ENCODE measurements at regions not wholly inside any gene's neighbourhood (a gene's known extent, or its start where the extent isn't known, plus 50 kb on each side); places are given as distances from the start of the nearest gene placed in this dataset.

DNA sequence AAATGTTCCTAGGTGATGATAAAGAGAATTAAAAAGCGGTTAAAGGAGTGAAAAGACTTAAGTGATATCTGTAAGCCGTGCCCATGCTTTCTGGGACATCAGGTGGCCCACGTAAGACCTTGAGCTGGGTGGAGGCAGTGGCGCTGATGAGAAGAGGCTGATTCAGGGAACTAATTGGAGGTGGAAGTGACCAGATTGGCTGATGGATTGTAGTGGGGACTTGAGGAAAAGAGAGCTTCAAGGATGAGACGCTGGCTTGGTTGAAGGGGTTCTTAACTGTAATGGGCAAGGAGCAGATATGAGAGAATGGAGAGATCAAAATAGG, 69.1 kb upstream of the EP300 start:
- intact Hi-C loops (cut with micrococcal nuclease): loop anchor here (5.0 to 10.0 kb wide), 2 partner anchors 69 to 98 kb away; partner anchors contain the start of gene EP300
- peak in 1 of 2 donors; percentile 14 for DNase-seq

DNA sequence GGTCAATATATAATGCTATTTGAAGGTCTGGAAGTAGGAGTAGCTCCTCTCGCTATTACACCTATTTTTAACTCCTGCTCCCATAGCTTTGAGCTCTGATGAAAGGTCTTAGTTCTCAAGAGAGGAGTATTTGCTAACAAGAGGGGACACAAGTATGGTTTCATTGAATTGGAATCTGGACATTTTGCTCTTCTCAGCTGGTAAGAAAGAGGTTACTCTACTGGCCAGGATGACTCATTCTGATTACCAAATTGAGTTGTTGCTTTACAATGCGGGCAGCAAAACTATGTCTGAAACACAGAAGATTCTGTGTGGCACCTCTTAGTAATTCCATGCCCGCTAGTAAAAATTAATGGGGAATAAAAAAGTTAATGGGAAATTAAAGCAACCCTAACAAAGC, 63.6 kb upstream of the EP300 start:
- no peak overlapping the region for H3K4me3 Mint-ChIP-seq
- no peak overlapping the region for H3K4me3 ChIP-seq (ENCODE audit: low read length)
- intact Hi-C loops (cut with micrococcal nuclease): loop anchor here (10.0 kb wide), 1 partner anchor 104 kb away; no protein-coding TSS in a partner anchor
- H3K9me3 ChIP-seq (ENCODE audit: control insufficient read depth, insufficient read depth, low read length): no peaks in the 10 kb centered on the region
- H3K36me3 ChIP-seq (ENCODE audit: control insufficient read depth, insufficient read depth, low read length): no peaks in the 10 kb centered on the region
- H3K27ac Mint-ChIP-seq: no peak overlapping the region
- H3K27ac ChIP-seq (ENCODE audit: low read length): no peak overlapping the region
- no peaks in the 10 kb centered on the region for H3K27me3 ChIP-seq (ENCODE audit: control insufficient read depth, insufficient read depth, low read length)
- DNase-seq (no peak), ATAC-seq (no peak)
- no peaks in the 10 kb centered on the region for H3K36me3 Mint-ChIP-seq
- TF ChIP-seq, protein P1, sequence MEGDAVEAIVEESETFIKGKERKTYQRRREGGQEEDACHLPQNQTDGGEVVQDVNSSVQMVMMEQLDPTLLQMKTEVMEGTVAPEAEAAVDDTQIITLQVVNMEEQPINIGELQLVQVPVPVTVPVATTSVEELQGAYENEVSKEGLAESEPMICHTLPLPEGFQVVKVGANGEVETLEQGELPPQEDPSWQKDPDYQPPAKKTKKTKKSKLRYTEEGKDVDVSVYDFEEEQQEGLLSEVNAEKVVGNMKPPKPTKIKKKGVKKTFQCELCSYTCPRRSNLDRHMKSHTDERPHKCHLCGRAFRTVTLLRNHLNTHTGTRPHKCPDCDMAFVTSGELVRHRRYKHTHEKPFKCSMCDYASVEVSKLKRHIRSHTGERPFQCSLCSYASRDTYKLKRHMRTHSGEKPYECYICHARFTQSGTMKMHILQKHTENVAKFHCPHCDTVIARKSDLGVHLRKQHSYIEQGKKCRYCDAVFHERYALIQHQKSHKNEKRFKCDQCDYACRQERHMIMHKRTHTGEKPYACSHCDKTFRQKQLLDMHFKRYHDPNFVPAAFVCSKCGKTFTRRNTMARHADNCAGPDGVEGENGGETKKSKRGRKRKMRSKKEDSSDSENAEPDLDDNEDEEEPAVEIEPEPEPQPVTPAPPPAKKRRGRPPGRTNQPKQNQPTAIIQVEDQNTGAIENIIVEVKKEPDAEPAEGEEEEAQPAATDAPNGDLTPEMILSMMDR (IDR thresholded peaks at IDR 0.05): no peak
- H3K4me1 Mint-ChIP-seq: no peaks in the 10 kb centered on the region
- H3K9me3 Mint-ChIP-seq: no peaks in the 10 kb centered on the region
- H3K27me3 Mint-ChIP-seq (ENCODE audit: low read depth in 2 of 2): peaks cover 0 to 4% of the 10 kb centered on the region in 2 donors
- H3K4me1 ChIP-seq (ENCODE audit: control insufficient read depth, insufficient read depth, low read length): no peaks in the 10 kb centered on the region
- WGBS (ENCODE audit: insufficient coverage): 82% methylated on average over 2 of the region's 3 CpGs

More for the DNA sequence above, 69.1 kb upstream of the EP300 start:
- no peaks in the 10 kb centered on the region for H3K36me3 Mint-ChIP-seq
- no peak overlapping the region for H3K27ac ChIP-seq (ENCODE audit: low read length)
- peaks cover 20 to 24% of the 10 kb centered on the region in 2 donors for H3K27me3 Mint-ChIP-seq (ENCODE audit: low read depth in 2 of 2)
- H3K27ac Mint-ChIP-seq: no peak overlapping the region
- ATAC-seq: no peak
- H3K36me3 ChIP-seq (ENCODE audit: control insufficient read depth, insufficient read depth, low read length): no peaks in the 10 kb centered on the region
- H3K9me3 Mint-ChIP-seq: no peaks in the 10 kb centered on the region
- H3K9me3 ChIP-seq (ENCODE audit: control insufficient read depth, insufficient read depth, low read length): no peaks in the 10 kb centered on the region
- 99% methylated on average over 5 of the region's 5 CpGs for WGBS (ENCODE audit: insufficient coverage)
- H3K4me3 Mint-ChIP-seq: peak overlapping the region; percentile 42
- peaks cover 15% of the 10 kb centered on the region for H3K4me1 ChIP-seq (ENCODE audit: control insufficient read depth, insufficient read depth, low read length)
- H3K27me3 ChIP-seq (ENCODE audit: control insufficient read depth, insufficient read depth, low read length): peaks cover 3% of the 10 kb centered on the region
- H3K4me1 Mint-ChIP-seq: peaks cover 0 to 12% of the 10 kb centered on the region in 2 donors
- H3K4me3 ChIP-seq (ENCODE audit: low read length): no peak overlapping the region
- TF ChIP-seq, protein P1 (IDR thresholded peaks at IDR 0.05): no peak

DNA sequence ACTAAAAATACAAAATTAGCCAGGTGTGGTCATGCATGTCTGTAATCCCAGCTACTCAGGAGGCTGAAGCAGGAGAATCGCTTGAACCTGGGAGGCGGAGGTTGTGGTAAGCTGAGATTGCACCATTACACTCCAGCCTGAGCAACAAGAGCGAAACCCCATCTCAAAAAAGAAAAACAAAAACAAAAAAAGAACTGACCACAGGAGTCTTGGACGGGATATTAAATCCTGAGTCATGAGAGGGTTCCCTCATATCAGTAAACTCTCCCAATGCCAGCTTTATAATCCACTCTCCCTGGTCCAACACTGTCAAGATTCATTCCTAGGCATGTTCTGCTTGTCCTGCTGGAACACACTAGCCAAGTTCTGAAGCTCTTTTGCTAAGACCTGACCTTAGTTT, 61.5 kb upstream of the EP300 start:
- Mint-ChIP-seq H3K27ac (no peak overlapping the region), H3K27me3 (ENCODE audit: low read depth in 2 of 2) (peaks cover 3 to 4% of the 10 kb centered on the region in 2 donors), H3K4me1 (no peaks in the 10 kb centered on the region), H3K9me3 (no peaks in the 10 kb centered on the region), H3K4me3 (no peak overlapping the region), H3K36me3 (no peaks in the 10 kb centered on the region)
- no peaks in the 10 kb centered on the region for H3K9me3 ChIP-seq (ENCODE audit: control insufficient read depth, insufficient read depth, low read length)
- 91% methylated on average over 4 of the region's 4 CpGs for WGBS (ENCODE audit: insufficient coverage)
- intact Hi-C loops (cut with micrococcal nuclease): no loop called here
- H3K27me3 ChIP-seq (ENCODE audit: control insufficient read depth, insufficient read depth, low read length): no peaks in the 10 kb centered on the region
- H3K27ac ChIP-seq (ENCODE audit: low read length): no peak overlapping the region
- TF ChIP-seq, protein P1 (IDR thresholded peaks at IDR 0.05): no peak
- peaks cover 5% of the 10 kb centered on the region for H3K4me1 ChIP-seq (ENCODE audit: control insufficient read depth, insufficient read depth, low read length)
- no peaks in the 10 kb centered on the region for H3K36me3 ChIP-seq (ENCODE audit: control insufficient read depth, insufficient read depth, low read length)
- no peak for DNase-seq
- no peak overlapping the region for H3K4me3 ChIP-seq (ENCODE audit: low read length)
- ATAC-seq: no peak

DNA sequence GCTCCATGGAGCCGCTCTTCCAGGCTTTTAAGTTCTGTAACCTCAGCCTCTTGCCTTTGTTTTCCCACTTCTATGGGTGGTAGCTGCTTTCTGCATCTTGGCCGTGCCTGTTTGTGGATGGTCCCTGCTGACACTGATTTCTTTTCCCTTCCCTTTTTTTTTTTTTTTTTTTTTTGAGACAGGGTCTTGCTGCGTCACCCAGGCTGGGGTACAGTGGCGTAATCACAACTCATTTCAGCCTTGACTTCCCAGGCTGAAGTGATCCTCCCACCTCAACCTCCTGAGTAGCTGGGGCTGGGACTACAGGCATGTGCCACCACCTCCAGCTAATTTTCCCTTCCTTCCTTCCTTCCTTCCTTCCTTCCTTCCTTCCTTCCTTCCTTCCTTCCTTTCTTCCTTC, 57.7 kb upstream of the EP300 start:
- intact Hi-C loops (cut with micrococcal nuclease): no loop called here
- Histone ChIP-seq H3K27me3 (ENCODE audit: control insufficient read depth, insufficient read depth, low read length) (no peaks in the 10 kb centered on the region), H3K9me3 (ENCODE audit: control insufficient read depth, insufficient read depth, low read length) (no peaks in the 10 kb centered on the region), H3K36me3 (ENCODE audit: control insufficient read depth, insufficient read depth, low read length) (no peaks in the 10 kb centered on the region), H3K27ac (ENCODE audit: low read length) (no peak overlapping the region), H3K4me1 (ENCODE audit: control insufficient read depth, insufficient read depth, low read length) (peaks cover 5% of the 10 kb centered on the region), H3K4me3 (ENCODE audit: low read length) (no peak overlapping the region)
- Mint-ChIP-seq H3K4me1 (no peaks in the 10 kb centered on the region), H3K27me3 (ENCODE audit: low read depth in 2 of 2) (peaks cover 6 to 15% of the 10 kb centered on the region in 2 donors), H3K27ac (no peak overlapping the region), H3K9me3 (no peaks in the 10 kb centered on the region), H3K36me3 (no peaks in the 10 kb centered on the region), H3K4me3 (no peak overlapping the region)
- ATAC-seq: no peak
- DNase-seq: no peak
- TF ChIP-seq, protein P1 (IDR thresholded peaks at IDR 0.05): no peak
- WGBS (ENCODE audit: insufficient coverage): 80% methylated on average over 4 of the region's 4 CpGs

All from natural killer cell (primary cell).